DND-41 (cell line): ENCODE measurements at regions not wholly inside any gene's neighbourhood (a gene's known extent, or its start where the extent isn't known, plus 50 kb on each side); places are given as distances from the start of the nearest gene placed in this dataset.

Experiments used
- ATAC-seq: fragments of 200-7000 bp; cut with Tn5 transposase; 3 replicates; pipeline ENCODE4 v1.9.1; 2021; ENCODE audit warnings: low read depth; ENCODE audit not compliant: insufficient read depth
- DNase-seq: peaks from one replicate; pipeline ENCODE4 v3.0.0-alpha.2; 2020
- H2AFZ ChIP-seq: 2 replicates; pipeline ENCODE4 v1.6.0; 2012; ENCODE audit warnings: low read depth, low read length
- H3K27ac ChIP-seq: 2 replicates; pipeline ENCODE4 v1.5.1; 2012; ENCODE audit warnings: low read length, inconsistent platforms
- H3K27me3 ChIP-seq: fragments of 200-600 bp; sonication (generic); 2 replicates; pipeline ENCODE4 v1.6.0; 2012; ENCODE audit warnings: low read length, mild to moderate bottlenecking, inconsistent platforms; ENCODE audit not compliant: insufficient read depth, poor library complexity
- H3K36me3 ChIP-seq: 2 replicates; pipeline ENCODE4 v1.5.1; 2012; ENCODE audit warnings: low read length, inconsistent platforms; ENCODE audit not compliant: insufficient read depth
- H3K4me1 ChIP-seq: 2 replicates; pipeline ENCODE4 v1.5.1; 2012; ENCODE audit warnings: mild to moderate bottlenecking, low read length; ENCODE audit not compliant: insufficient read depth
- H3K4me2 ChIP-seq: 2 replicates; pipeline ENCODE4 v1.6.0; 2012; ENCODE audit warnings: mild to moderate bottlenecking, moderate library complexity, low read length, inconsistent platforms; ENCODE audit not compliant: insufficient read depth
- H3K4me3 ChIP-seq, 2 experiments: fragments of 200-600 bp in 1 of 2; shearing (Covaris generic) in 1 of 2; 2 replicates each; pipeline ENCODE4 v1.5.1; 2012 to 2016; ENCODE audit warnings: inconsistent platforms in 2 of 2, low read length in 2 of 2, mild to moderate bottlenecking in 2 of 2, low read depth in 1 of 2, moderate library complexity in 1 of 2
- H3K79me2 ChIP-seq: 2 replicates; pipeline ENCODE4 v1.6.0; 2012; ENCODE audit warnings: low read length, inconsistent platforms; ENCODE audit not compliant: insufficient read depth
- H3K9ac ChIP-seq: 2 replicates; pipeline ENCODE4 v1.6.0; 2012; ENCODE audit warnings: low read depth, mild to moderate bottlenecking, inconsistent platforms, low read length, moderate library complexity
- H3K9me3 ChIP-seq: 2 replicates; pipeline ENCODE4 v1.5.1; 2012; ENCODE audit warnings: low read length, moderate library complexity, mild to moderate bottlenecking, inconsistent platforms; ENCODE audit not compliant: insufficient read depth, severe bottlenecking
- H4K20me1 ChIP-seq: 2 replicates; pipeline ENCODE4 v1.6.0; 2012; ENCODE audit warnings: low read length; ENCODE audit not compliant: insufficient read depth
- CTCF ChIP-seq: IDR thresholded peaks from 2 replicates; pipeline ENCODE4 v1.5.1; 2012; ENCODE audit warnings: borderline replicate concordance, low read length, moderate library complexity, mild to moderate bottlenecking; ENCODE audit not compliant: poor library complexity, severe bottlenecking; ENCODE audit errors: extremely low read depth
- EZH2 ChIP-seq: IDR thresholded peaks from 3 replicates; pipeline ENCODE4 v1.6.1; 2012; ENCODE audit warnings: borderline replicate concordance, low read depth, mild to moderate bottlenecking, moderate library complexity, low read length, inconsistent platforms; ENCODE audit not compliant: severe bottlenecking

- DNase-seq = no peak
- no peak for ATAC-seq
- H3K27me3 ChIP-seq = peaks cover 6% of the 10 kb centered on the region
- H3K9ac ChIP-seq = no peak overlapping the region
- H3K4me1 ChIP-seq = peaks cover 18% of the 10 kb centered on the region
- H2AFZ ChIP-seq = no peak overlapping the region
- H3K9me3 ChIP-seq = no peaks in the 10 kb centered on the region
- no peaks in the 10 kb centered on the region for H3K36me3 ChIP-seq
- no peak overlapping the region for H3K27ac ChIP-seq
- H3K79me2 ChIP-seq = no peaks in the 10 kb centered on the region
- H4K20me1 ChIP-seq = no peaks in the 10 kb centered on the region; the same call in 1 of the 2 replicates
- TF ChIP-seq CTCF = no peak
- TF ChIP-seq EZH2 = no peak
- no peak overlapping the region for H3K4me3 ChIP-seq
- no peak overlapping the region for H3K4me2 ChIP-seq
These were observed 99.2 kb downstream of the ARRDC3 start for GRCh38 chr5:91283899-91284298.

- no peak for DNase-seq
- Histone ChIP-seq H3K9ac (no peak overlapping the region), H3K4me1 (peaks cover 18% of the 10 kb centered on the region), H4K20me1 (no peaks in the 10 kb centered on the region; the same call in 1 of the 2 replicates), H3K27ac (no peak overlapping the region), H2AFZ (no peak overlapping the region), H3K36me3 (no peaks in the 10 kb centered on the region), H3K27me3 (peaks cover 6% of the 10 kb centered on the region), H3K9me3 (no peaks in the 10 kb centered on the region), H3K79me2 (no peaks in the 10 kb centered on the region), H3K4me3 (no peak overlapping the region), H3K4me2 (no peak overlapping the region)
- ATAC-seq = no peak
- no peak for TF ChIP-seq EZH2
- TF ChIP-seq CTCF = no peak
These were observed 99.8 kb downstream of the ARRDC3 start for GRCh38 chr5:91283326-91283725.

- Histone ChIP-seq H3K4me2 (no peak overlapping the region), H3K9ac (no peak overlapping the region), H3K36me3 (no peaks in the 10 kb centered on the region), H3K27ac (no peak overlapping the region), H4K20me1 (no peaks in the 10 kb centered on the region; the same call in 1 of the 2 replicates), H3K4me3 (no peak overlapping the region), H3K27me3 (peaks cover 6% of the 10 kb centered on the region), H3K79me2 (no peaks in the 10 kb centered on the region), H3K4me1 (peaks cover 18% of the 10 kb centered on the region), H2AFZ (no peak overlapping the region), H3K9me3 (no peaks in the 10 kb centered on the region)
- TF ChIP-seq CTCF (no peak), EZH2 (no peak)
- DNase-seq = no peak
- ATAC-seq = no peak
These were observed 100.9 kb downstream of the ARRDC3 start for GRCh38 chr5:91282210-91282609.

GRCh38 chr5:91281401-91281800 lies 101.7 kb downstream of the ARRDC3 start:
- Histone ChIP-seq H3K4me2 (no peak overlapping the region), H3K27me3 (peaks cover 6% of the 10 kb centered on the region), H2AFZ (no peak overlapping the region), H3K9ac (no peak overlapping the region), H3K79me2 (no peaks in the 10 kb centered on the region), H3K27ac (no peak overlapping the region), H3K4me3 (no peak overlapping the region), H3K9me3 (no peaks in the 10 kb centered on the region), H3K36me3 (no peaks in the 10 kb centered on the region), H3K4me1 (peaks cover 18% of the 10 kb centered on the region), H4K20me1 (no peaks in the 10 kb centered on the region; the same call in 1 of the 2 replicates)
- DNase-seq = no peak
- TF ChIP-seq EZH2 (no peak), CTCF (no peak)
- ATAC-seq = no peak
